Vagina (tissue), 2 donors: ENCODE measurements at regions not wholly inside any gene's neighbourhood (a gene's known extent, or its start where the extent isn't known, plus 50 kb on each side); places are given as distances from the start of the nearest gene placed in this dataset.

Source experiments
- DNase-seq, 2 donors: peaks; one replicate each; pipeline ENCODE4 v3.0.0-alpha.2; 2017; ENCODE audit errors: extremely low spot score in 2 of 2
- H3K27ac ChIP-seq: fragments of 200-600 bp; sonication (generic); one replicate; pipeline ENCODE4 v1.5.1; 2019
- H3K27me3 ChIP-seq: fragments of 200-600 bp; sonication (generic); one replicate; pipeline ENCODE4 v1.5.1; 2019
- H3K36me3 ChIP-seq, 2 donors: fragments of 200-600 bp; sonication (generic); one replicate each; pipeline ENCODE4 v1.5.1; 2017 to 2019
- H3K4me1 ChIP-seq: fragments of 200-600 bp; sonication (generic); one replicate; pipeline ENCODE4 v1.5.1; 2019
- H3K4me3 ChIP-seq, 2 donors: fragments of 200-600 bp; sonication (generic); 1 replicate in 1 of 2; 2 replicates in 1 of 2; pipeline ENCODE4 v1.5.1; 2016 to 2019
- H3K9me3 ChIP-seq: fragments of 200-600 bp; sonication (generic); one replicate; pipeline ENCODE4 v1.5.1; 2019
- POLR2A ChIP-seq, 2 donors: fragments of 450-650 bp; IDR thresholded peaks; one replicate each; pipeline ENCODE4 v1.6.1; 2017; ENCODE audit warnings: antibody characterized with exemption in 2 of 2, mild to moderate bottlenecking in 2 of 2, moderate library complexity in 2 of 2
- POLR2AphosphoS5 ChIP-seq, 2 donors: sonication (generic); formaldehyde crosslinking; IDR thresholded peaks; one replicate each; pipeline ENCODE4 v1.9.0; 2017; ENCODE audit warnings: antibody characterized with exemption in 2 of 2, mild to moderate bottlenecking in 2 of 2, low read depth in 1 of 2; ENCODE audit not compliant: insufficient read depth in 1 of 2
- intact Hi-C: fragments of 100-400 bp; cut with DNase I; formaldehyde crosslinking; loops from one replicate; pipeline ENCODE4 v1.15.1; 2023
- TF ChIP-seq, protein P1 (sequence below), 3 experiments: fragments of 450-650 bp in 2 of 3; fragments of 200-600 bp in 1 of 3; sonication (generic) in 1 of 3; IDR thresholded peaks; one replicate each; pipeline ENCODE4 v1.5.1; 2017 to 2019; ENCODE audit warnings: antibody characterized with exemption in 3 of 3, mild to moderate bottlenecking in 2 of 3, moderate library complexity in 2 of 3

DNA sequence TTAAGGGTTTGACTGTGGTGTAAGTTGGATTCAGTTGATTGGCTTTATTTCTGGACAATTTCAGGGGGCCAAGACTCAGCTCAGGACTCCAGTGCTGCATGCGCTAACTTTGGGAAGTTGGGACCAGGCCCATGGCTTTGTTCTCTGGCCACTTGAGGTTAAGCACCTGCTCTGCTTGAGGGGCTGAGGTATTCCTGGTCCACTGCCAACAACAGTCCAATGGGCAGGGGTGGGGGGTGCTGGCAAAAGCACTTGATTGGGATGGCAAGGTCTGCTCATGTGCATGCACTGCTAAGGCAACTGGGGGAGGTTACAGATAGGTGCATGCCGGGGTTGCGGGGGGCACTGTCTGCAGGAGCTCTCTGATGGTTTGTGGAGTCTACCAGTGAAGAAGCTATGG lies 52.6 kb upstream of the ASB17 start:
- no peaks in the 10 kb centered on the region for H3K4me1 ChIP-seq
- no peaks in the 10 kb centered on the region for H3K9me3 ChIP-seq
- H3K36me3 ChIP-seq, result no peaks in the 10 kb centered on the region
- TF ChIP-seq, protein P1, sequence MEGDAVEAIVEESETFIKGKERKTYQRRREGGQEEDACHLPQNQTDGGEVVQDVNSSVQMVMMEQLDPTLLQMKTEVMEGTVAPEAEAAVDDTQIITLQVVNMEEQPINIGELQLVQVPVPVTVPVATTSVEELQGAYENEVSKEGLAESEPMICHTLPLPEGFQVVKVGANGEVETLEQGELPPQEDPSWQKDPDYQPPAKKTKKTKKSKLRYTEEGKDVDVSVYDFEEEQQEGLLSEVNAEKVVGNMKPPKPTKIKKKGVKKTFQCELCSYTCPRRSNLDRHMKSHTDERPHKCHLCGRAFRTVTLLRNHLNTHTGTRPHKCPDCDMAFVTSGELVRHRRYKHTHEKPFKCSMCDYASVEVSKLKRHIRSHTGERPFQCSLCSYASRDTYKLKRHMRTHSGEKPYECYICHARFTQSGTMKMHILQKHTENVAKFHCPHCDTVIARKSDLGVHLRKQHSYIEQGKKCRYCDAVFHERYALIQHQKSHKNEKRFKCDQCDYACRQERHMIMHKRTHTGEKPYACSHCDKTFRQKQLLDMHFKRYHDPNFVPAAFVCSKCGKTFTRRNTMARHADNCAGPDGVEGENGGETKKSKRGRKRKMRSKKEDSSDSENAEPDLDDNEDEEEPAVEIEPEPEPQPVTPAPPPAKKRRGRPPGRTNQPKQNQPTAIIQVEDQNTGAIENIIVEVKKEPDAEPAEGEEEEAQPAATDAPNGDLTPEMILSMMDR (IDR thresholded peaks at IDR 0.05), result no peak
- H3K4me3 ChIP-seq, result no peak overlapping the region
- H3K27me3 ChIP-seq, result no peaks in the 10 kb centered on the region
- intact Hi-C loops, result no loop called here
- no peak overlapping the region for H3K27ac ChIP-seq
- DNase-seq, result no peak

DNA sequence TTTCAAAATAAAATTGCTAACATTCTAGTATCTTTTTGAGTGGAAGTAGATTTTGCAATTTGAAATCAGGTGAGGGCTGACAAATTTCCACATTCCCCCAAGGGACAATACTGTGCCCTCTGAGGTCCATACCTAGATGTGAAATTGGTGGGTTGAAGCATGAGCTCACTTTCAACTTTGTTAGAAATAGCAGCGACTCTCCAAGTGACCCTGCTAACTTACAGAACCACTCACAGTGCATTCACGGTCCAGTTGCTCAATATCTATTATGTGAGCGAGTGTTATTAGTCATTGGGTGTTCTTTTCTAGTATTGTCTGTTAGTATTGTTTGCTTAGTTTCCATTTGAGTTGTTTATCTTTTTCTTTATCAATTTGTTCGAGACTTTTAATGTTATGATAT lies 53.6 kb upstream of the ASB17 start:
- Histone ChIP-seq H3K36me3 (no peaks in the 10 kb centered on the region), H3K27me3 (no peaks in the 10 kb centered on the region), H3K4me3 (no peak overlapping the region), H3K4me1 (no peaks in the 10 kb centered on the region), H3K27ac (no peak overlapping the region), H3K9me3 (no peaks in the 10 kb centered on the region)
- intact Hi-C loops, result no loop called here
- TF ChIP-seq POLR2AphosphoS5 (IDR thresholded peaks at IDR 0.05; ENCODE audit: insufficient read depth in 1 of 2, low read depth in 1 of 2) (no peak), POLR2A (IDR thresholded peaks at IDR 0.05) (no peak)
- TF ChIP-seq, protein P1 (IDR thresholded peaks at IDR 0.05), result no peak
- no peak for DNase-seq

DNA sequence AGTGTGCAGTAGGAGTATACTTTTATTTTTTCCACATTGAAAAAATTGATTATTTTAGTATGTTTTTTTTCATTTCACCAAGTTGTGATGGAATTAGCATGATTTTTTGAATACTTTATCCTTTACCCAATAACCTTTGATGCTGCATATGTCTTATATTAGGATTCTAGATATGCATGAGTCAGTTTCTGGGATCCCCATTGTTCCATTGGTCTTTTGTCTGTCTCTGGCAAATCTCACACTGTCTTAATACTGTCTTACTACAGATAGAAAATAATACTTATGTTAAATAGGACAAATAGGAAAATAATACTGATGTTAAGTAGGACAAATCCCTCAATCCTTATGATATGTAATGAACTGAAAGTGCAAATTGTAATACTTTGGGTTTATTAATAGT lies 54.3 kb upstream of the ASB17 start:
- no peaks in the 10 kb centered on the region for H3K9me3 ChIP-seq
- no peaks in the 10 kb centered on the region for H3K4me1 ChIP-seq
- no peaks in the 10 kb centered on the region for H3K27me3 ChIP-seq
- no peaks in the 10 kb centered on the region for H3K36me3 ChIP-seq
- no peak overlapping the region for H3K27ac ChIP-seq
- no peak overlapping the region for H3K4me3 ChIP-seq
- intact Hi-C loops, result no loop called here
- TF ChIP-seq, protein P1 (IDR thresholded peaks at IDR 0.05), result no peak
- TF ChIP-seq POLR2A (IDR thresholded peaks at IDR 0.05) (no peak), POLR2AphosphoS5 (IDR thresholded peaks at IDR 0.05; ENCODE audit: insufficient read depth in 1 of 2, low read depth in 1 of 2) (no peak)
- DNase-seq, result no peak

DNA sequence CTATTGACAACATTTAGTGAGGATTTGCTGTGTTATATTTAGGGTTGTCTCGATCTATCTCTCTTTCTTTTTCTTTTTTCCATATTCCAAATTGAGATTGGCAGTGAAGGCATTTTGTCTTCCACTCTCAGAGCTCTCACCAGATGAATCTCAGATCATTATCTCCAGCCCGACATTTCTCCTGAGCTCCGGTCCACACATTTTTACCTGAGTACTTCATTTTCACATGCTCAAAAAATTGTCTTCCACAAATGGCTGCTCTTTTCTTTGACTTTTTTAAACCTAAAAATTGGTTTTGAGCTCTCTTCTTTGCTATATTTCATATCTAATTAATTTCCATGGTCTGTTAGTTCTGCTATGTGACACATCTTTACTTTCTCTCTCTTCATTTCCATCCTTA lies 56.9 kb upstream of the ASB17 start:
- Histone ChIP-seq H3K4me1 (no peaks in the 10 kb centered on the region), H3K9me3 (no peaks in the 10 kb centered on the region), H3K4me3 (no peak overlapping the region), H3K27ac (no peak overlapping the region), H3K36me3 (no peaks in the 10 kb centered on the region), H3K27me3 (no peaks in the 10 kb centered on the region)
- no peak for TF ChIP-seq POLR2A (IDR thresholded peaks at IDR 0.05)
- TF ChIP-seq POLR2AphosphoS5 (IDR thresholded peaks at IDR 0.05; ENCODE audit: insufficient read depth in 1 of 2, low read depth in 1 of 2), result no peak
- TF ChIP-seq, protein P1 (IDR thresholded peaks at IDR 0.05), result no peak
- no peak for DNase-seq
- intact Hi-C loops, result no loop called here

DNA sequence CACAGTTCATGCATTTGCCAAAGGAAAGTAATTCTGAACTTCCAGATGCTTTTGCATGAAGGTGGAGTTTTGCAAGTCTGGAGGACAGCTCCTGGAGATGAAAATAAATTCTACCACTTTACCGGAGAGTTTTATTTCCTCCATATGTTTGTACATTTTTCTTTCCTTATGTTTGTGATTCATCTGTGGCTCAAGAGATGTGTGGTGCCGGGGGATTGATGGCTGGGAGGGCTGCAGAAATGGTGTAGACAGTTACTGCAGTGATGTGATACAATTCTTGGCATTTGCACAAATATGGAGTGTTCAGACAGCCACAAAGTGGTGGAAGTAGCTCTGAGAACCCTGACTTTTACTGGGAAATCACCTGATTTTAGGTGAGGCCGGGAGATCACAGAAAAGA lies 58.5 kb upstream of the ASB17 start:
- Histone ChIP-seq H3K27me3 (no peaks in the 10 kb centered on the region), H3K4me1 (no peaks in the 10 kb centered on the region), H3K4me3 (no peak overlapping the region), H3K9me3 (no peaks in the 10 kb centered on the region), H3K27ac (no peak overlapping the region), H3K36me3 (no peaks in the 10 kb centered on the region)
- TF ChIP-seq POLR2AphosphoS5 (IDR thresholded peaks at IDR 0.05; ENCODE audit: insufficient read depth in 1 of 2, low read depth in 1 of 2), result no peak
- TF ChIP-seq POLR2A (IDR thresholded peaks at IDR 0.05), result no peak
- TF ChIP-seq, protein P1 (IDR thresholded peaks at IDR 0.05), result no peak
- DNase-seq, result no peak
- intact Hi-C loops, result no loop called here
